ENCODE measurements at regions not wholly inside any gene's neighbourhood (a gene's known extent, or its start where the extent isn't known, plus 50 kb on each side); places are given as distances from the start of the nearest gene placed in this dataset.

DNA sequence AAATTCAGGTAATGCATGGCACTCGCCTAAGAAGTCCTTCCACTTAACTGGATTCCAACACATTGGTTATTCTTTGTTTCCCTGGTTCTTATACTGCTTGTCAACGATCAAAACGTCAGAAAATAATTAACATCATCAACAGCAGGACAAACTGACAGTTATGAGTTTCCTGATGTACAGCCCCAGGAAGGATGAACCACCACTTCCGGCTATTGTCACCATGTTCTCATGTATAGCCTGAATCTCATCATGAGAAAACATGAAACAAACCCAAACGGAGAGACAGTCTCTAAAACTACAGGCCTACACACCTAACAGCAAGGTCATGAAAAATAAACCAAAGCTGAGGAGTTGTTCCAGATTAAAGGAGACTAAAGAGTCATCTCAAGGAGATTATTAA lies 60.5 kb upstream of the FBXO28 start:
- TF ChIP-seq POLR2A (IDR thresholded peaks at IDR 0.05; ENCODE audit: low read depth, low read length) (no peak), POLR2AphosphoS5 (IDR thresholded peaks at IDR 0.05; ENCODE audit: low read depth, low read length) (no peak), SPI1 (IDR thresholded peaks at IDR 0.05; ENCODE audit: low read depth, low read length) (no peak), TAF1 (IDR thresholded peaks at IDR 0.05; ENCODE audit: low read depth, low read length) (no peak), POU2F2 (IDR thresholded peaks at IDR 0.05; ENCODE audit: low read depth, low read length) (no peak)
